22Rv1 (cell line): ENCODE measurements at regions not wholly inside any gene's neighbourhood (a gene's known extent, or its start where the extent isn't known, plus 50 kb on each side); places are given as distances from the start of the nearest gene placed in this dataset.

Experiments used
- CTCF ChIP-seq: fragments of 450-650 bp; IDR thresholded peaks from 2 replicates; pipeline ENCODE4 v1.5.1; 2017; ENCODE audit warnings: mild to moderate bottlenecking
- ZFX ChIP-seq: fragments of 450-650 bp; IDR thresholded peaks from 2 replicates; pipeline ENCODE4 v1.6.1; 2017; ENCODE audit warnings: antibody characterized with exemption, borderline replicate concordance

DNA sequence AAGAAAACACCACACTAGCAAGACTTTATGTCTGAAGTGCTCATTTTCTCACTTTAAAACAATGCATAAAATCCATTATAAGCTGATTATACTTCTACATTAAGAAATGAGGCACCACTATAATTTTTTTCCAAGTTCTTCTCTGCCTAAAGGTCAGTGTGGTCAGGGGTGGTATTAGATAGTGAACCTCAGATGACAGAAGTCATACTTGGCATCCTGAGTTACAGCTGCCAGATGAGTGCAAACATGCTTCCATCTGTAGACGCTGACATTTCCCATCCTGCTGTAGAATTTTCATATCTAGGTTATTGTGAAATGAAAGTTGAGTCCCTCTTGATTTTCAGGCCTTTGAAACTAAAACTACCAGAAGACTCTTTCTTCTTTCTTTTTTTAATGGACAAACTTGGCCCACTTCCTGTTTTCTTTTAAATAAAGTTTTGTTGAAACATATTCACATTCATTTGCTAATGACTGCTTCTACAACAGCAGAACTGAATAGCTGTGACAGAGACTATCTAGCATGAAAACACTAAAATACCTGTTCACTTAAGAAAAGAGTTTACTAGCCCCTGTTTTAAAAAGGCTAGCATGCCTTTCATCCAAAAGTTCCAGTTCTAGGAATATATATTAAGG lies 900.8 kb downstream of the XPNPEP1 start:
- TF ChIP-seq CTCF (no peak), ZFX (no peak)
